Activated CD4-positive, alpha-beta memory T cell treated with anti-CD3 and anti-CD28 coated beads, Interleukin-2, amount 10 ng/mL, durations not matched to agents 7 days and 5 days (primary cell): ENCODE measurements at regions not wholly inside any gene's neighbourhood (a gene's known extent, or its start where the extent isn't known, plus 50 kb on each side); places are given as distances from the start of the nearest gene placed in this dataset.
A peak's percentile ranks its signal among the peaks of the same experiment; 100 is the strongest.

ENCODE experiments used
- CTCF ChIA-PET: fragments of 350-600 bp; sonication (Branson Sonifier 250); formaldehyde crosslinking; loops from one replicate; lab custom pipeline; 2021; ENCODE audit warnings: antibody characterized with exemption, inconsistent platforms; lab: Charles Lee
- POLR2A ChIA-PET: fragments of 350-600 bp; sonication (Branson Sonifier 250); formaldehyde crosslinking; loops from one replicate; lab custom pipeline; 2021; ENCODE audit warnings: antibody characterized with exemption; lab: Charles Lee
- DNase-seq: peaks from one replicate; pipeline ENCODE4 v3.0.0-alpha.2; 2020
- H3K27ac Mint-ChIP-seq: one replicate; pipeline ENCODE4 v1.8.0; 2021; ENCODE audit warnings: mild to moderate bottlenecking, mixed read lengths
- H3K27me3 Mint-ChIP-seq: one replicate; pipeline ENCODE4 v1.8.0; 2021; ENCODE audit warnings: mixed read lengths
- H3K36me3 Mint-ChIP-seq: one replicate; pipeline ENCODE4 v1.8.0; 2021; ENCODE audit warnings: low read depth, mixed read lengths
- H3K4me1 Mint-ChIP-seq: one replicate; pipeline ENCODE4 v1.8.0; 2021; ENCODE audit warnings: mixed read lengths
- H3K4me3 Mint-ChIP-seq: one replicate; pipeline ENCODE4 v1.8.0; 2021; ENCODE audit warnings: mild to moderate bottlenecking, mixed read lengths
- H3K9me3 Mint-ChIP-seq: one replicate; pipeline ENCODE4 v1.8.0; 2021; ENCODE audit warnings: mixed read lengths

GRCh38 chr3:189108067-189108466 lies 63.7 kb upstream of the TPRG1 start:
- H3K27ac Mint-ChIP-seq = no peak overlapping the region
- no peaks in the 10 kb centered on the region for H3K9me3 Mint-ChIP-seq
- H3K36me3 Mint-ChIP-seq = peaks cover 2% of the 10 kb centered on the region
- CTCF ChIA-PET = no interaction called here
- H3K4me1 Mint-ChIP-seq = no peaks in the 10 kb centered on the region
- peaks cover 25% of the 10 kb centered on the region for H3K27me3 Mint-ChIP-seq
- H3K4me3 Mint-ChIP-seq = no peak overlapping the region
- POLR2A ChIA-PET = no interaction called here
- DNase-seq = no peak

- peaks cover 25% of the 10 kb centered on the region for H3K27me3 Mint-ChIP-seq
- no peaks in the 10 kb centered on the region for H3K4me1 Mint-ChIP-seq
- CTCF ChIA-PET = no interaction called here
- no peaks in the 10 kb centered on the region for H3K9me3 Mint-ChIP-seq
- no peak overlapping the region for H3K4me3 Mint-ChIP-seq
- H3K27ac Mint-ChIP-seq = no peak overlapping the region
- peaks cover 2% of the 10 kb centered on the region for H3K36me3 Mint-ChIP-seq
- no peak for DNase-seq
- POLR2A ChIA-PET = no interaction called here
Observed at GRCh38 chr3:189108735-189109134, 63.0 kb upstream of the TPRG1 start.

- no peak overlapping the region for H3K27ac Mint-ChIP-seq
- POLR2A ChIA-PET = no interaction called here
- peaks cover 2% of the 10 kb centered on the region for H3K36me3 Mint-ChIP-seq
- peaks cover 25% of the 10 kb centered on the region for H3K27me3 Mint-ChIP-seq
- H3K9me3 Mint-ChIP-seq = no peaks in the 10 kb centered on the region
- CTCF ChIA-PET = no interaction called here
- DNase-seq = no peak
- H3K4me1 Mint-ChIP-seq = no peaks in the 10 kb centered on the region
- no peak overlapping the region for H3K4me3 Mint-ChIP-seq
Observed at GRCh38 chr3:189109145-189109544, 62.6 kb upstream of the TPRG1 start.

- no peak for DNase-seq
- Mint-ChIP-seq H3K4me1 (peaks cover 14% of the 10 kb centered on the region), H3K27ac (no peak overlapping the region), H3K4me3 (no peak overlapping the region), H3K36me3 (peaks cover 16% of the 10 kb centered on the region), H3K27me3 (peaks cover 6% of the 10 kb centered on the region), H3K9me3 (peaks cover 22% of the 10 kb centered on the region)
- CTCF ChIA-PET = no interaction called here
- POLR2A ChIA-PET = no interaction called here
Observed at GRCh38 chr3:189117087-189117486, 54.7 kb upstream of the TPRG1 start.

- peaks cover 22% of the 10 kb centered on the region for H3K9me3 Mint-ChIP-seq
- DNase-seq = no peak
- H3K4me3 Mint-ChIP-seq = no peak overlapping the region
- no peaks in the 10 kb centered on the region for H3K27me3 Mint-ChIP-seq
- peaks cover 27% of the 10 kb centered on the region for H3K4me1 Mint-ChIP-seq
- ChIA-PET CTCF (no interaction called here), POLR2A (no interaction called here)
- no peak overlapping the region for H3K27ac Mint-ChIP-seq
- peaks cover 14% of the 10 kb centered on the region for H3K36me3 Mint-ChIP-seq
Observed at GRCh38 chr3:189118896-189119295, 52.9 kb upstream of the TPRG1 start.

- no peak for DNase-seq
- Mint-ChIP-seq H3K4me1 (peaks cover 34% of the 10 kb centered on the region), H3K36me3 (peaks cover 14% of the 10 kb centered on the region), H3K9me3 (peaks cover 21% of the 10 kb centered on the region), H3K27ac (no peak overlapping the region), H3K27me3 (no peaks in the 10 kb centered on the region), H3K4me3 (no peak overlapping the region)
- CTCF ChIA-PET = no interaction called here
- POLR2A ChIA-PET = no interaction called here
Observed at GRCh38 chr3:189119950-189120349, 51.8 kb upstream of the TPRG1 start.

GRCh38 chr3:189121092-189121491 lies 50.7 kb upstream of the TPRG1 start:
- Mint-ChIP-seq H3K9me3 (peaks cover 21% of the 10 kb centered on the region), H3K27ac (peak overlapping the region; percentile 73), H3K4me1 (peaks cover 39% of the 10 kb centered on the region), H3K4me3 (peak overlapping the region; percentile 52), H3K36me3 (peaks cover 14% of the 10 kb centered on the region), H3K27me3 (no peaks in the 10 kb centered on the region)
- ChIA-PET POLR2A (interaction anchor here (0.8 to 2.2 kb wide), 4 partner anchors 11 to 1378 kb away, joined by 3 to 6 read pairs (median 4); no protein-coding TSS in a partner anchor), CTCF (interaction anchor here (0.9 to 2.0 kb wide), 5 partner anchors 14 to 1382 kb away, joined by 3 to 8 read pairs (median 4); partner anchors contain the start of gene BCL6)
- no peak for DNase-seq
